GM19438 (cell line): ENCODE measurements at regions not wholly inside any gene's neighbourhood (a gene's known extent, or its start where the extent isn't known, plus 50 kb on each side); places are given as distances from the start of the nearest gene placed in this dataset.
"Not testable (repeated sequence)": the region's sequence is repeated elsewhere in the genome, so short reads cannot be mapped to it uniquely, and the experiment has no call there.

Experiments used
- ATAC-seq: cut with Tn5 transposase; IDR thresholded peaks from one replicate; pipeline ENCODE4 v1.9.1; 2021; ENCODE audit warnings: low read depth; ENCODE audit not compliant: unreplicated experiment

DNA sequence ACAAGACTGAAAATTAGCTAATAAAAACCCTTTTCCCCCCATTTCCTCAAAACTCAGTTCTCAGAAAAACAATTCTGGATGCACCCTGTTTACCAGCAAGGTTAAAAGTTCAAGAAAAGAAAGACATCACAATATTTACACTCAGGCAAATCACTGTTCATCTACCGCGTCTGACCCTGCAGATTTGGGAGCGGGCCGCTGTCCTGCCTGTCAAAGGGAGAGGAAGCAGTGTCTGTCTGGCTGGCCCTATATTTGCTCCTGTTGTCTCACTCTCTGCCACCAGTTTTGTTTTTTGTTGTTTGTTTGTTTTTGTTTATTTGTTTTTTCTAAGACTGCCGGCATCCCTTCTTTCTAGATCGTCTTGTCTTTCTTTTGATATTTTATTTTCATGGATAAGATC lies 299.4 kb downstream of the BCL2L11 start:
- not testable (repeated sequence) for ATAC-seq

DNA sequence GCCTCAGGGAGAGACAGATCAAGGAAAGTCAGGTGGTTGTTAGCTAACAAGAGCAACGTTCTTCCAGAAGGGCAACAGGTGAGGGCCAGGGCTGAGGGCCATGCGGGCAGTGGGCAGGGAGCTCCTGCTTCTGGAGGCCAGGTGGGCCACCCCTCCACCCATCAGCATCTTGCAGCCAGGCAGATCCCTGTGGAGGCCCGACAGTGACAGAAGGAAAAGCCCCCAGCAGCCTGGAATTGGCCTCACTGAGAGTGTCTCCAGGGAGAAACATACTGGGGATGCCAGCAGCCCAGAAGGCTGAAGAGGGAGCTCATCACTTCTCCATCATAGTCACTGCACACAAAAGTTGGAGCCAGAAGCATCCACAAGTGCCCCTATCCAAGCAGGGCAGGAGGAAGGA lies 300.1 kb downstream of the BCL2L11 start:
- not testable (repeated sequence) for ATAC-seq

DNA sequence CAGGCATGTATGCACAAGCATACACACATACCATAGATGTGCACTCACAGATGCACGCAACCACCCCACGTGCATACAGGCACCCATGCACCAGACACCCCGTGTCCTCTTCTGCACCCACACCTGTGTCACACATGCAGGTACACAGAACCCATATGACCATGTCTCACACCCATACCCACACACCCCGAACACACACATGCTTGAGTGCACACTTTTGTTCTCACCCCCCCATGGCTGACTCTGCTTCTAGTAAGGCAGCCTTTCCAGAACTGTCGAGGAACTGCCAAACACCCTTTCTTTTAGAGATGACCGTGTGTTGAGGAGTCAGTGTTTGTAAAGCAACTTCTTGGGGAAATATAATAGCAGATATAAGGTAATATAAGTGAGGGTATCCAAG lies 301.2 kb downstream of the BCL2L11 start:
- ATAC-seq = not testable (repeated sequence)

DNA sequence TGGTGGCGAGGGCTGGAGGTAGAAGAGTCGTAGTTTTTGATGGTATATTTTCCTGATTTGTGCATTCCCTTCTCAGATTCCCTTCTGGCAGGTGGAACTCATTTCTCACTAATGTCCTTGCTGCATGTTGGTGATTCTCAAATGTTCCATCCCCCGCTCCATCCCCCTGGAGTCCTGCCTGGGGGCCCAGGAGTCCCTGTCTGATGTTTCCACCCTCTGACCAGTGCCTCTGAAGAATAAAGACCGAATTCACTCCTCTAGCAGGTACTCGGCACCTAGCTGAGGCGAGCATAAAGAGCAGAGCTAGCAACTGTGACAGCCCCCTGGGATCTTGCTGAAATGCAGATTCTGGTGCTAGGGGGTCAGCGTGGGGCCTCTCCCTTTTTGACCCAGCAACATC lies 301.8 kb downstream of the BCL2L11 start:
- ATAC-seq = not testable (repeated sequence)

DNA sequence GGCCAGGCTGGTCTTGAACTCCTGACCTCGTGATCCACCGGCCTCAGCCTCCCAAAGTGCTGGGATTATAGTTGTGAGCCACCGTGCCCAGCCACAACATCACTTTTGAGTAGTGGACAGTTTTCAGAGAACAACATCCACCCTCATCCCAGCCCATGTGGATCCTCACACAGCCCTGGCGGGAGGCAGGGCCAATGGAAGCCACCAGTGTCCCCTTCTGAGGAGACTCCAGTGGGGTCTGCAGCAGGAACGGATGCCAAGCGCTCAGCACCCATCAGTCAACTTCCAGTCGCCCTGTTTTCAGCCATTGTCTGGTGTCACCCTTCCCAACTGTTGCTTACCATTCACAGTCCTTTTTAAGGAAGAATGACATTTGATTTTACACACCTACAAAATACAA lies 302.5 kb downstream of the BCL2L11 start:
- not testable (repeated sequence) for ATAC-seq

DNA sequence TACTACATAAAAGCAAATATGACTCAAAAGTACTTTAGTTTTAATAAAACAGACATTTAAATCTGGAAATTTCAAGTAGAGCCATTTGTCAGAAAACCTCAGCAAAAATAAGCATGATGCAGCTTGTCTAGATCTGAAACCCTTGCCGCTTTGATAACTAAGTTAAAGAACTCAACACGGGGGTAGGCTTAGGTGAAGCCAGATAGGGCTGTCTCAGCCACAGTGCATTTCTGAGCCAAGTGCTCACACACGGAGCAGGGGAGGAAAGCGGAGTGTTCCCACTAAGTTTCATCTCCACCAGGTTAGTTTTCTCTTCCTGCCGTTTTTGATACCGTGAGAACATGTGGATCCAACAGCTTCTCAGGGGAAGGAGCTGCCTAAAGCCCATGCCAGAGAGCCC lies 303.5 kb downstream of the BCL2L11 start:
- not testable (repeated sequence) for ATAC-seq

DNA sequence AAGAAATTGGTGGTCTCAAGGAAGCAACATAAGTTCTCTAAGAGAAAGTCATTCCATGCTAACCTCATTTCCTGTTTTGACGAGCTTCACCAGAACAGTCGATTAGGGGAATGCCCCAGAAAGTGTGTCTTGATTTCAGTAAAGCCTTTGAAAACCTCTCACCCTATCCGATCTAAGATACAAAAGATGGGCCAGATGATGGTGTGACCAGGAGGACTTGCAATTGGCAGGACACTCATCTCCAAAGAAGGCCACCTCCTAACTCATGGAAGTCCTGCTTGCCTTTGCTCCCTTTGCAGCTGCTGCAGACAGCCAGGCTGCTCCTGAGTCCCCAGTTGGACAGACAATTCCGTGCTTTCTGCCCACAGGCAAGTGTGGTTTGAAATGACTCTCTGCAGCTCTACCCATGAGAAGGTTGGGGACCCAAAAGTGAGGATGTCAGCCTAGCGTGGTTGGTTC lies 304.2 kb downstream of the BCL2L11 start:
- not testable (repeated sequence) for ATAC-seq

DNA sequence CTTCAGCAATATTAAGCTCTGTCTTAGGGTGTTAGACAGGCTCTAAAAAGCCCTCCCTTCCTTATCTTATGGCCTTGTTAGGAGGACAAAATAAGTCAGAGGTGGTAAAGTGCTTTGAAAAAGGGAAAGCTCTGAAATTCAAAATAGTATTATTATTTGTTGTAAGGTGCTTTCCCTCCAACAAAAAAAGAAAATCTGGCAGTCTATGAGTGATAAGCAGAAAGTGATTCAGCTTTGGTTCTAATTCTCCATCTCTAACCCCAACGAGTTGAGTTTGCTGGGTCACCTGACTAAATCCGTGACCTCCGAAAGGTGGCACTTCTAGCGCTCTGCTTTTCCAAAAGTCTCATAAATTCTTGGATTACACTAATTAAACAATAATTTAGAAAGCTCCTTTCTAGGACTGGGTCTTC lies 305.1 kb downstream of the BCL2L11 start:
- not testable (repeated sequence) for ATAC-seq

DNA sequence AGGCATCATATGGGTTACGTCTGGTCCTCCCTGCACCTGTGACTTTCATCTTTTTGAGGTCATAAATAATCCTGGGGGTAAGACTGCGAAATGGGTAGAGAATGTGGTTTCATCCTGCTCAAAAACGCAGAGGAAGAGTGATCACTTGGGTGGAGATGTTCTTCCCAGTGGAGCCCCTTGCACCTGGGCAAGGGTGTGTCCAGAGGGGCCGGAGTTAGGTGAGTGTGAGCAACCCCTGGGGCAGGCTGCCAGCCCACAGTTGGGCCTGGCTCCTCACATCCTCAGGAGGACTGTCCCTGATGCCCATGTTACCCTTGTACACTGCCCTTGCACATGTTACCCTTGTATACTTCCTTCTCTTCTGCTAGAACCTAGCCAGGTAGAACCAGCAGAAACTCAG lies 306.6 kb downstream of the BCL2L11 start:
- ATAC-seq = not testable (repeated sequence)

DNA sequence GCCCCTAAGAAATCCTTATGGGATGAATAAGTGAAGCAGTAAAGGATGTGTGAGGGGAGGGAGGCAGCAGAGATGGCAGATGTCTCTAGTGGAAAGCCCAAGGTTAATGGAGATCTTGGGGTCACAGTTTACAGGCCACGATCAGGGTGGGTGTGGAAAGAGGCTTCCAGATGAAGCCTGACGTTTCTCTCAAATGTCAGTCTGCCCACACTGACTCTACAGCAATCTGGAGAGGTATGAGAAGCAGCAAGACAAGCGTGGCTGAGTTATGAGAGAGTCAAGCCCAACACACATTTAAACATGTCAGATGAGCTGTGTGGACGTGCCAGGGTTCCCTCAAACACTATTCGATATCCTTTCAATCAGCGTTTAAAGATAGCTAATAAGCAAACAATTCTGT lies 308.2 kb downstream of the BCL2L11 start:
- not testable (repeated sequence) for ATAC-seq

DNA sequence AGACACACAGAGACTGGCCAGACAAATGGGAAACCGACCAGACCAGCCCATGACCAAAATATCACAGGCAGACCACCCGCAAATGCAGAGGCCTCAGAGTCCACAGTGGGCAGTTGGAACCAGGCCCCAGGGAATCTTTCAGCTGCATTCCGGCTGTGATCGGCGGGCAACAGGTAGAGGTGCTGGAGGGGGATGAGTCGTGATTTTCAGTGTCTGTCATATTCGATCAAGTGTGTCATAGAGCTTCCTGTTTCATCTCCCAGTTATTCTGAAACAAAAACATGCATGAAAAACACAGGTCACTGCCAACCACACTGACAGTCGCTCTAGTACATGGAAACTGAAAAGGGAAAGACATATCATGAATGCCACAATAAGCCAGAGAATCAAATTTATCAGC lies 308.6 kb downstream of the BCL2L11 start:
- ATAC-seq = peak; percentile 43

DNA sequence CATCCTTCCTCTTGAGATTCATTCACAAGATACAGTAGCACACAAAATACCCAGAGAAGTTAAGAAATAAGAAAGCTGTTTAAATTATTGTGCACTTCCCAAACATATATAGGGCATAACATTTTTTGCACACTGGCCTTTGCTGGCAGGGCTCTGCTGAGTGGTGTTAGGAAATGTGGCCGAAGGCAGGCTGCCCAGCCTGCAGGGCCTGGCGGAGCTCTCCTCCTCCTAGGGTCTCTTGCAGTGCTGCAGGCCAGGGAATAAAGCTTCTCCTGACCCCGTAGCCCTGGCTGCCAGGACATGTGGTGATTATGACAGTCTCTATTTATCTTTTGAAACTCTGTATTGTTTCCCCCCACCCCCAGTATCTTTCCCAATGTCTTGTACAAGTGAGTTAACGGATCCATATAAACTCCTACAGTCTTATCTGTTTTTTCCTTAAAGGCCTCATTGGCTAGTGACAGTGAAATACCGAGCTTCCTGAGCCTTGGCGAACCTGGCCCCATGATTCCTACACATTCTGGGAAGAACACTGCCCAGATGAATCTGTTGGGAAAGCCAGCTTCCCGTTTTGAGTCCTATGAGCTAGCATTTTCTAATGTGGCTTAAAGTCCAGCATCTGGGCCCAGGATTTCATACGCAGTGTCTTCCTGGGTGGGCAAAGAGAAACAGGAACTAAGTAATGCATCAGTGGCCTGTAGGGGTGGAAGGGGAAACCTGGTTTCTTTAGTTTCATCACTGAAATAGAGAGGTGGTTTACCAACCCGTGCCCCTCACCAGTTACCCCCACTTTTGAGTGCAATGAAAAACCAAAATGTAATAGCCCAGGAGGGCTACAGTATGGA lies 310.3 kb downstream of the BCL2L11 start:
- ATAC-seq = peak; percentile 47

DNA sequence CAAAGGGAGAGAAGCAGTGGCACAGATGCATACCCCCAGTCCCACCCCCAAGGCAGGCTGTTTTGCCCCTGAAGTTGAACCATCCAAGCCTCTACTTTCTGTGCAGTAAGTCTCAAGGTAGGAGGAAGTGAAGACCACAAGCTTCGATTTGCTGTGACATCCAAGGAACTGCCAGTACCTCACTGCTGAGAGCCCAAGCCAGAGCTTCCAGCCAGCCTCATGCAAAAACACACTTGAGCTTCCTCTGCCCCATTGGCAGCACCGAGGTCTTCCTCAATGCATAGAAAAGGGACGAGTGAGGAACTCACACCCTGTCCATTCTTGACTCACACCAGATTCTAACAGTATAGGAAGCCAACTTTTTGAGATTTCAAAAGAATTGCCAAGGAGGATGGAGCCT lies 311.7 kb downstream of the BCL2L11 start:
- ATAC-seq = not testable (repeated sequence)

DNA sequence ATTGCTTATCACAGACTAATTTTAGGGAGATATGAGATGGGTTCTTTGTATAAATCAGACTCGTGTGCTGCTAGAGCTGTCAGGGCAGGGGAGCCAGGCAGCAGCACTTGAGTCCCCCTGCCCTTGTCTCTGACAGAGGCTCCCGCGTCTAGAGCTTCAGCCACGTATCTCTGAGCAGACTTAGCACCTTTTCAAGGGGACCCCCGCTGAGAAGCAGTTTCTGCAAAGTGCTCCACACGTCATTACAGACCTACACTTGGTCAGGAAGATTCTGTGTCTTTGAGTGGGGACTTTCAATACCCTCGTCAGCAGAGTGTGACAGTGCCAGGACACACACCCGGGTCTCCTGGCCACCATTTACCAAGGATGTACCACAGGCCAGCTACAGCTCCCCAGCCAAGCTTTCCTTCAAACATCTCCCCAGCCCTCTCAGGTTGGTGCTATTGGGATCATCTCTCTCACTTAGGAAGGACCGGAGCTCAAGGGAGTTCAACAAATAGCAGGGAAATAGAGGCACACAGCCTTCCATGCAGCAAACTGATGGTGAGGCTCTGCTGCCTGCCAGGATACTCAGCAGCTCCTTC lies 312.3 kb downstream of the BCL2L11 start:
- ATAC-seq = not testable (repeated sequence)

DNA sequence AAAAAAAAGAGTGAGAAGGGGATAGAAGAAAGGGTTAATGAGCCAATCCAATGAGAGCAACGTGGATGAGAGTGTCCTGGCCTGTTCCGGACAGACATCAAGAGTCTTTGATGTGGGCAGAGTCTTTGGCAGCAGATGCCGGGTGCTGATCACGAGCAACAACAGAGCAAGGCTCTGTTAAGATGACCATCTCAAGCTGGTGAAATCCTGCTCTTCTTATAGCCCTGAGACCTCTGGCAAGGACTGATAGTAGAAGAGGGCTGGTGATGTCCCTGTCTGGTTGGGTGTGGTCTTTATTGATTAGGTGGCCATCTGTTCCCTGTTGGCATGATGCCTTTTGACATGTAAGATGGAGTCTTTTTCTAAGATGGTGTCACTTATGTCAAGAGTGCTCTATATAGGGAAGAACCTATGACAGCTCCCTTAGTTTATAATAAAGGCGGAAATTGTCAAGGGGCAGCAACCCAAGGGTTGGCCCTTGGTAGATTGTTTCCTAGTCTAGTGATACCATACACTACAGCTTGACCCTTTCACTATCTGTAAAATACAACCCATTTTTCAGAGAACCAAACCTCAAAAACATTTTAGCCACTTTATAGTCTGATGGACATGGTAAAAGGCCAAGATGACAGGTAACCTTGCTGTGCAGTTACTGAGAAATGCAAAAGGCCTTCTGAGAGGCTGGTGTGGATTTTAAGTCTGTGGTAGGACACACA lies 313.3 kb downstream of the BCL2L11 start:
- ATAC-seq = not testable (repeated sequence)

DNA sequence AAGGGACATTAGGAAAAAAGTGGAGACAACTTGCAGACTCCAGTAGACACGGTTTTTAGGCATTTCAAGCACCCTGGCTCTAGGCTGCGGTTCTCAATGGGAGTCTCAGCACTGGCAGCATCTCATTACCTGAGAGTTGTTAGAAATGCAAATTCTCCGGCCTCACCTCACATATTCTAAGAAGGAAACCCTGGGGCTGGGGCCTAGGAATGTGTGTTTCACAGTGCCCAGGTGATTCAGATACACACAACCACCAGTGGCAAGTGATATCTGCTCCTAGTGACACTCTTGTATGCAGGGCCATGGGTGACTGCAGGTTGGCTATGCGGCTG lies 313.9 kb downstream of the BCL2L11 start:
- not testable (repeated sequence) for ATAC-seq

DNA sequence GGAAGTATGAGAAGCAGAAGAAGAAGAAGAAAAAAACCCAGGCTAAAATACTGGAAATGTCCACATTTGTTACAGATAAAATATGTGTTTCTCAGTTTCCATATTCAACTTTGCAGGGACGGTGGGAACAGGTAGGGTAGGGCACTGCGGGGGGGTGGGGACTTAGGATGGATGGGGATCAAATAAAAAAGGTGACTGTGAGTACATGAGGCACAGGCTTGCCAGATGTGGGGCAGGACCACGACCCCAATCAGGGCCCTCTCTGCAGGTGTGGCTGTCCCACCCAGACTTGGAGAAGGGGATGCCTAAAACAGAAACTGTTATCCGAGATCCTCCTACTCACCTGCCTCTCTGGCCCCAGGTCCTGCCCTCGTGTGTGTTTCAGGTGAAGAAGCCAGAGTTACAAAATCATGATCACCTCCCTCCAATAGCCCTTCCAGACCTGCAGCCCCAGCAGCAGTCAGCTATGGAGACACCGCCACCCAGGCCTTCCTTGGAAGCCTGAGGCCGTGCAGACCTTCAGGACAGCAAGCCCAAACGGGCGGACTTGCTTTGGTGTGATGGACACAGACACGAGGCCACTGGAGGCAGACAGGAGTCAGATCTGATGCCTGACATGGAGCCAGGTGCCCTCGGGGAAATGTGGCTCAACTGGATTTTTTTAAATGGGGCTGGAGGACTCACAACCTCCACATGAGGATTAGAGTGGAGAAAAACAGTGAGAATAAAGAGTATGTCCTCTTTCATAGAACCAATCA lies 315.0 kb downstream of the BCL2L11 start:
- not testable (repeated sequence) for ATAC-seq

DNA sequence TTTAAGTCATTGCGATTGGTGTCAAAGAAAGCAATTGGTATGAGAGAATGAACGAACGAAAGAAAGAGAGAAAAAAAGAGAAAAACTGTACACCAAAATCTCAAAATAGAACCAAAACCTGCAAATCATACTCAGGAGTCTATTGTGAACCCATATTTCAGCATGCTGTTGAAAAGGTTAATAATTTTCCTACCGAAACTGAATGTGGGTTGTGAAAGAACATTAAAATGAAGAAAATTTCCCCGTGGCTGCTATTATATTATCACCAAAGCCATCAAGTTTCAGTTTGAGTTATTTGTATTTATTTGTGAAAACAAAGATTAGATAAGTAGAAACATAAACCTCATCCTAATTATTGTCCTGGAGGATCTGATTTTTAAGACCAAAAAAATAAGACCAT lies 315.7 kb downstream of the BCL2L11 start:
- not testable (repeated sequence) for ATAC-seq

DNA sequence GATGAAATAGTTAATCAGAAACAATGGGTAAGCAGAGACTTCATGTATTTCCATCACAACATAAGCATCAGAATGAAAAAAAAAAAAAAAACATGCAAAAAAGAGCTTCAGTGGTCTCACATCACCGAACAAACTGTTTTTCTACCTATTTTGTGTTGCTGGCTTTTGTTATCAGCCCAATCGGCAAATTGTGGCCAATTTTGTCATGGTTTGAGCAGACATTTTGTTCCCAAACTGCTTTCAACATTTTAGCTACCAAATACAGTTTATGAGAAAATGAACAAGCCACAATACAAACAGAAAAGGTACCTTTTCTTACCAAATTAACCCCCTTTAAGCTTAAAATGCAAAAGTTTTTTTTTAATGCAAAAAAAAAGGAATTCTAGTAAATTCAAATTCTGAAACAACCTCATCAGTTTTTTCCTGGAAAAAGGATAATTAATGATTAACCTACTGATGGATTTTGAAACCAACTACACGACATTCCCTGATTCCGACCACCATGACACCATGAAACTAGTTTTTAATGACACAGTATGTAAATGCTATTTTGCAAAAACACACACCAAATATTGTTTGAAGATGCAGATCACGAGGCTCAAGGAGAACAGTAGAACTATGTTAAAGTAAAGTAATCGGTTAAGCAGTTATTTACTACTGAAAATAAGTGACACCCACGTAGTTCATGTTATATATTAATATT lies 316.7 kb downstream of the BCL2L11 start:
- not testable (repeated sequence) for ATAC-seq

DNA sequence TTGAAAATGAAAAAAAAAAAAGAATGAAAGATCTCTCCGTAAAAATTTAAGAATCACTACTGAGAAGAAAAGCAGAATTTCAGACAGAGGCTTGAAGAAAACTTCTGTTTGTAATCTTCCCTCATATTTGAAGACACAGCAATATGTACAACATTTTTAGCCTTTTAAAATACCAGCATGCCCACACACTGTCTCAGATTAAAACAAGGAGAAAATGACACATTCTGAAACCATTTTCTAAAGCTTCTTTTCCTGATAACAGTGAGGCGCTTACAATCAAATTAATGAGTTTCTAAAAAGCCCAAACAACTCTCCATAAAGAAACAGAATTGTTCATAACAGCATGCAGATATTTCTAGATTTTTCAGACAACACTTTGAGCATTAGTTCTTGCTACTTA lies 317.4 kb downstream of the BCL2L11 start:
- ATAC-seq = not testable (repeated sequence)
